Fibroblast of peridontal ligament (primary cell): ENCODE measurements at regions not wholly inside any gene's neighbourhood (a gene's known extent, or its start where the extent isn't known, plus 50 kb on each side); places are given as distances from the start of the nearest gene placed in this dataset.

ENCODE experiments used
- DNase-seq: peaks from one replicate; pipeline ENCODE4 v3.0.0-alpha.2; 2010; ENCODE audit errors: extremely low read depth

DNA sequence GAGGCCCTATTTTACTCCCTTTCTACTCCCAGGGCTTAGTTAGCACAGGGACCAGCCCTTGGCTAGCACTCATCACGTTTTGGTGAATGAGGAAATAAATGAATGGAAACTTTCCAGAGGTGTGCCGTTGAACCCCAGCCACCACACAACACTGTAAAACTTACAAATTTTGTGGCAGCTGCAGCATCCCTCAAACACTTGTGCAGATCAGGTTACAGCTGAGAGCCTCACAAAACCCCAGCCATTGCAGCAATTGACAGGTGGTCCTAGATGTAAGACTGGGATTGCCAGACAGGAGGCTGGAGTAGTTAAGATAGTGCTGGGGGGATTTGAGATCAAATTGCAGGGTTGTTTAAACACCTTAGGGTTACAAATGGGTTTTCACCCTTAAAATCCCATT is 482.2 kb upstream of the KIF2A start:
- no peak for DNase-seq

DNA sequence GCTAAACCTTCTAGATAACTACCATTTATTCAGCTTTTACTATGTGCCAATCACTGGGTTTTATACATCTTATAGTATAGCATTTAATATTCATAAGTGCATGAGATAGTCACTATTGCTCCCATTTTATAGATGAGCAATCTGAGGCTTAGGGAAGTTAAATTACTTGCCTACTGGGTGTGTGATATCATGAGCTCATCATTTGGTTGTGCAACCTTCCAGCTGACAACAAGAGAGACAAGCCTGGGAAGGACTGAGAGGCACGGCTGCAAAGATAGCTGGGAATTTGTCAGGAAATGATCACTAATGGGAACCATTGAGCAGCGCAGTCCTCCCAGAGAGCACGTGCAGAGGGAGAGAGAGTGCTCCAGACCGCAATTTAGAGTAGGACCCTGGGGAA is 481.6 kb upstream of the KIF2A start:
- DNase-seq, result no peak

GRCh38 chr5:61827445-61827975 is 478.5 kb upstream of the KIF2A start:
- no peak for DNase-seq

DNA sequence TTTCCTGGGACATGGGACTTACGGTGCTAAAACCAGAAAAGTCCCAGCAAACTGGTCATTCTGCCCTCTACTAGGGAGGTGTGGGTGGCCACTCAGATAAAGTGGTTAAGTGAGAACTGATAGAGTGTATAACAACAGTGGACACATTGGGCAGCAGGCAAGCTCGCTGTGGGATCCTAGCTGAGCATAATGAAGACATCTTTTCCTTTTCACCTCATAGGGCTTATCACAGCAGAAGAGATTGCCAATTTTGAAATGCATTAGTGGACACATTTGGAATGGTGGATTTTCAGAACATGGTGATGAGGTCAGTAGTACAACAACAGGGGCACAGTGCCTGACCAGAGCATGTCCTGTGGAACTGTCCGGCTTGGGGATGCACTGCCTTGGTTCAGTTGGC is 477.1 kb upstream of the KIF2A start:
- DNase-seq, result no peak

- no peak for DNase-seq
Observed at GRCh38 chr5:61831736-61832135, 474.3 kb upstream of the KIF2A start.

DNA sequence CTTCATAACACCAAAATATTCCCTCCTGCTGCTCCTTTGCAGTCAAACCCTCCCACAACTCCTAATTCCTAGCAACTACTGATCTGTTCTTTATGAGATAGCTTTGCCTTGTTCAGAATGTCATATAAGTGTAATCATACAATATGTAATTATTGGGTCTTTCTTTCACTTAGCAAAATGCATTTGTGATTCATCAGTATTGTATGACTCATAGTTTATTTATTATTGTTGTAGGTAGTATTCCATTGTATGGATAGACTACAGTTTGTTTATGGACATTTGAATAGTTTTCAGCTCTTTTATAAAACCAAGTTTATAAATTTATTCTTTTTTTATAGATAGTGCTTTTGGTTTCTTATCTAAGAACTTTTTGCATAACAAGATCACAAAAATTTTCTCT is 468.2 kb upstream of the KIF2A start:
- DNase-seq, result no peak

- no peak for DNase-seq
Observed at GRCh38 chr5:61840361-61840760, 465.6 kb upstream of the KIF2A start.

- DNase-seq, result no peak
Observed at GRCh38 chr5:61842840-61843239, 463.2 kb upstream of the KIF2A start.

- no peak for DNase-seq
Observed at GRCh38 chr5:61850696-61851095, 455.3 kb upstream of the KIF2A start.

DNA sequence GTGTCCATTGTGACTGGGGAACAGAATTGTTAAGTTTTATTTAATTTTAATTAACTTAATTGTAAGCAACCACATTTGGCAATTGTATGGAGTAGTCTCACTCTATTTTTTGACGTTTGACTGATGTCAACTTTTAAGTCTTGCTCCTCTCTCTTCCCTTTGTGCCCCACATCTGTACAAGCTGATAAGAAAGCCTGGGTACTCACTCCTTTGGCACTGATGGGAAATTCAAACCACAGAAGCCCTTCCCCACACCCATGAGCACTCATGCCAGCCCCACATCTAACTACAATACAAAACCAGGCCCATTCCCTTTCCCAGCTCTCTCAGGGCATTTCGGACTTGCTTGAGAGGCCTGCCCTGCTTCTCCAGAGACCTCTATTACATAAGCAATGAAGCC is 451.5 kb upstream of the KIF2A start:
- DNase-seq, result no peak

DNA sequence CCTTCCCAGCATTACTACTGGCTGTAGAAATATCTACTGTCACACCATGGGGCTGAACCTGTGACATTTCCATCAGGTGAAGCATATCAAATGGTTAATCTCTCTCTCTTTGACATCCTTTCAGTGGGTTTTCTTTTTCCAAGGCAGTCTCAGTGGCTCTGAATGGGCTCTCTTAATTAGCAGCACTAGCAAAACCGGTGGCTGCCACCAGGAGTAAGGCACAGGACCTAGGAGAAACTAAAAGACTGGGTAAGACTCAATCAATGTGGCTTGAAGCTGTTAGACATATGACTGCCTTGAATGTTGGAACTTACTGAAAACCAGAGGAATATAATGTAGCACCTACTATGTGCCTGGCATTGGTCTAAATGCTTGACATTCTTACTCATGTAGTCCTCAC is 445.0 kb upstream of the KIF2A start:
- no peak for DNase-seq

DNA sequence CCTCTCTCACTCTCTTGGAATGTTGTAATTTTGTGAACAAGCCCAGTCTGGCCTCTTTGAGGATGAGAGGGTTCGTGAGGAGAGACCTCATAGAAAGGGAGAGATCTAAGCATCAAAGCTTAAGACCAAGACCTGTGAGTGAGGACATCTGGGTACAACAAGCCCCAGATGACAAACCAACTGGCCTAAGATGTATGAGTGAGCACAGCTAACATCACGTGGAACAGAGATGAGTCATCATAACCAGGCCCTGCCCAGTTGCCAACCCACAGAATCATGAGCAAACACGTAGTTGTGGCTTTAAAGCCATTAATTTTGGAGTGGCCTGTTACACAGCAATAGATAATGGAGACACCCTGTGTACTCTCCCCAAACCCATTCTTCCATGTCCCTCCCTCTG is 439.1 kb upstream of the KIF2A start:
- DNase-seq, result peak; percentile 20

DNA sequence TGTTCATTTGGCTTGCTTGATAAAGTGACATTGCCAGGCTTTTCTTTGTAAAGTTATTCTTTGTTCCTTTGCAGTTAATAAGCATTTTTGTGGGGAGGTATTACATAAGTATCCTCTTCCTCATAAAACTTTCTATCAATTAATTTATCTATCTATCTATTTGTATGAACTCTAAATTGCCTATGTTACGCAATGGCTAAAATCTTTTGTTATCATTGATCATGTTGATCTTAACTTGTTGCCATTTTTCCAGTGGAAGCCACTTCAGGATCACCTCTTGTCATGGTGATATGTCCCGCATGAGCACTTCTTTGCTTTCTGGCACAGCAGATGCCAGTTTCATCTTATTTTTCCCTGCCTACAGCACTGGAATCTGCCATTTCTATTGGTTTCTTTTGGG is 436.7 kb upstream of the KIF2A start:
- DNase-seq, result no peak

GRCh38 chr5:61878471-61878870 is 427.5 kb upstream of the KIF2A start:
- DNase-seq, result no peak

GRCh38 chr5:61881821-61882487 is 424.1 kb upstream of the KIF2A start:
- peak; percentile 4 for DNase-seq

GRCh38 chr5:61882901-61883500 is 423.0 kb upstream of the KIF2A start:
- no peak for DNase-seq

- DNase-seq, result no peak
Observed at GRCh38 chr5:61884252-61884855, 421.7 kb upstream of the KIF2A start.

DNA sequence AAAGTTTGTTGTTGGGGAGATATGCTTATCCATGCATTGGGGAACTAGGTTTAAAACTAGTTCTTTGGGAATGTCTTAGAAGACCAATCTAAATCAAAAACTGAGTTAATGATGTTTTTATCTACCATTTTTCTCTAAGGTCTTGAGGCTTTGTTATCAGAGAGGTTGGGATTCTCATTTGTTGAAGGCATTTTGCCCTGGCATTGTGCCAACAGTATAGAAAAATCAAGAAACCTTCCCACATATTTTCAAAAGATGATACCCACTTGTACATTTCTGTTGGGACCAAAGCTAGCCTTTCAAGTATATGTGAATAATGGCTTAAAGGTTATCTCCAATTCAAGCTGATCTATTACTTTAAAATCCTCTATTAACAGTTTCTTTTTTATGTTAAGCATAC is 419.8 kb upstream of the KIF2A start:
- no peak for DNase-seq

- no peak for DNase-seq
Observed at GRCh38 chr5:61887271-61887670, 418.7 kb upstream of the KIF2A start.

DNA sequence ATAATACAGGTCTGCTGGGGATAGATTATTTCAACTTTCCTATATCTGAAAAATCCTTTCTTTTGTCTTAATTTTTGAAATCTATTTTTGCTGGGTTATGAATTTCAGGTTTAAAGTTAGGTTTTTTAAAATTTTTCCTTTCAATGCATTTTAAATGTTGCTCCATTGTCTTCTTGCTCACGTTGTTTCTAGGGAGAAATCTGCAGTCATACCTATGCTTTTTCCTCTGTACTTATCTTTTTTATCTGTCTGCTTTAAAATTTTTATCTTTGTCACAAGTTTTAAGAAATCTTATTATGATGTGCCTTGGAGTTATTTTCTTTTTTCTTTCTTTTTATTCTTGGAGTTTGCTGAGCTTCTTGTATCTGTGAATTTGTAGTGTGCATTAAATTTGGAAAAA is 412.0 kb upstream of the KIF2A start:
- no peak for DNase-seq

DNA sequence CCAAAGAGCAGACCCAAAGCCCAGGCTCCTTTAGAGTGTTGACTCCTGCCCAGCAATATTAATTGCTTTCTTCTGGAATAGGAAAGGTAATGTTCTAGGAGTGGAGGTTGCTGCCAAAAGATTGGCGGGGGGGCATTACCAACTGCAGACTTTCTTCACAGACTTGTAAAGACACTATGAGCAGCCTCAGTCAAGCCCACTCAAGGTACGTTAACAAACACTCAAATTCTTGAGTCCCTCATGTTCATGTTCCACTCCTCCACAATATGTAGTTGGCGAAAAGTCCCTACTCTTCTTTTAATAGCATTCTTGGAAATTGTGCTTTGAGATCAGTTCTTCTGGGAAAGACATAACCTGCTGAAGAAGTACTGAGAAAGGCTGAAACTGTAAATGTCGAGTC is 409.2 kb upstream of the KIF2A start:
- DNase-seq, result no peak

DNA sequence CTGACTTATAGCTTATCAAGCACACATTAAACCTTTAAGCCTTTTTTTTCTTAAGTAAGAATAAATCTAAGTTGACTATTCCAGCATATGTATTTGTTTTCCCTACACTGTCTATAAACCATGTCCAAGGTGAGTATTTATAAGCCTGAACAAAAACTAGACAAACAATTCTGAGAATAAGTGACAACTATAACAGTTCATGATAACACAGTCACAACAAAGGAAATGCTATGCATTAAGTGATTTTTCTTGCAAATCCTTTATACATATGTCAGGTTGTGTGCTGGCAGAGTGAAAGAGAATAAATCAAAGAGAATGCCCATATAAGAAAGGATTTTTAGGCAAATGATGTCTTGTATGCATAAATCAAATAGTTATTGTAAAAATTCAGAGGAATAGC is 408.8 kb upstream of the KIF2A start:
- no peak for DNase-seq

DNA sequence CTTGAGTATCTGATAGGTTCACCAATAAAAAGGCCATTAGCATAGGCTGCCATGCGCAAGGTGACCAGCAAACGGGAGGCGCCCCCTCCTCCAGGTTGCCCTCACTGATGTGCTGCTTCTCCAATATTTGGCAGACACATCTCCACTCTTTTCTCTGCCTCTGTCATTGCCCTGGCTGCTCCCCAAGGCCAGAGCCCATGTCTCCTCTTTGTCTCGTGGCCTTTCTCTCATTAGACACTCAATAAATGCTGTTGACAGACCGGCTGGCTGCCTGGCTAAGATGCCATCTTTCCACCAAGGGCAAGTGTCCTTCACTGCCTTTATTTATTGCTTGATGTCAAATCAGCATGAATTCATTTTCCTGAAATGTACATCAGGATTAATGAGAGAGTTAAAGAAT is 404.0 kb upstream of the KIF2A start:
- no peak for DNase-seq
